Gastrocnemius medialis (tissue), 4 donors: ENCODE measurements at regions not wholly inside any gene's neighbourhood (a gene's known extent, or its start where the extent isn't known, plus 50 kb on each side); places are given as distances from the start of the nearest gene placed in this dataset.
A peak's percentile ranks its signal among the peaks of the same experiment; 100 is the strongest.

Experiments
- POLR2A ChIP-seq, 2 donors: fragments of 450-650 bp; IDR thresholded peaks; one replicate each; pipeline ENCODE4 v1.6.1; 2017; ENCODE audit warnings: antibody characterized with exemption in 2 of 2, mild to moderate bottlenecking in 2 of 2, moderate library complexity in 2 of 2
- TF ChIP-seq, protein P1 (sequence below), 5 experiments: fragments of 450-650 bp in 3 of 5; fragments of 200-600 bp in 2 of 5; sonication (generic) in 2 of 5; IDR thresholded peaks in 4 of 5; conservative IDR thresholded peaks in 1 of 5; 1 replicate in 4 of 5; 2 replicates in 1 of 5; pipeline ENCODE4 v1.5.1; 2016 to 2019; ENCODE audit warnings: antibody characterized with exemption in 5 of 5, mild to moderate bottlenecking in 3 of 5, moderate library complexity in 3 of 5

DNA sequence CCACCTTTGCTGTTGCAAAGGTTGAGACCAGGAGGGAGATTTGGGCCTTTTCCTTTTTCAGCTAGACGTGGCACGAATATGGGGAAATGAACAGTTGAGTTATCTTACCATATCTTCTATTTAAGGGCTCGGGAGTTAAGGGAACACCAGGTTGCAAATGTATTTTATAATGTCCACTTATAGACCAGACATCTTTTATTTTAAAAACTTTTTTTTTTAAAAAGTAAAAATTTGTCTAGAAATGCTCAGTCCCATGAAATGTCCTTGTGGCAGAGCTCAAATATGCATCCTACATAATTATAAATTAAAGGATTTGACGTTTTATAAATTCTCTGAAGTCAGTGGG lies 103.6 kb upstream of the VEPH1 start:
- no peak for TF ChIP-seq POLR2A (IDR thresholded peaks at IDR 0.05)
- TF ChIP-seq, protein P1, sequence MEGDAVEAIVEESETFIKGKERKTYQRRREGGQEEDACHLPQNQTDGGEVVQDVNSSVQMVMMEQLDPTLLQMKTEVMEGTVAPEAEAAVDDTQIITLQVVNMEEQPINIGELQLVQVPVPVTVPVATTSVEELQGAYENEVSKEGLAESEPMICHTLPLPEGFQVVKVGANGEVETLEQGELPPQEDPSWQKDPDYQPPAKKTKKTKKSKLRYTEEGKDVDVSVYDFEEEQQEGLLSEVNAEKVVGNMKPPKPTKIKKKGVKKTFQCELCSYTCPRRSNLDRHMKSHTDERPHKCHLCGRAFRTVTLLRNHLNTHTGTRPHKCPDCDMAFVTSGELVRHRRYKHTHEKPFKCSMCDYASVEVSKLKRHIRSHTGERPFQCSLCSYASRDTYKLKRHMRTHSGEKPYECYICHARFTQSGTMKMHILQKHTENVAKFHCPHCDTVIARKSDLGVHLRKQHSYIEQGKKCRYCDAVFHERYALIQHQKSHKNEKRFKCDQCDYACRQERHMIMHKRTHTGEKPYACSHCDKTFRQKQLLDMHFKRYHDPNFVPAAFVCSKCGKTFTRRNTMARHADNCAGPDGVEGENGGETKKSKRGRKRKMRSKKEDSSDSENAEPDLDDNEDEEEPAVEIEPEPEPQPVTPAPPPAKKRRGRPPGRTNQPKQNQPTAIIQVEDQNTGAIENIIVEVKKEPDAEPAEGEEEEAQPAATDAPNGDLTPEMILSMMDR (IDR thresholded peaks at IDR 0.05 in 4 of 5, conservative IDR thresholded peaks at IDR 0.05 in 1 of 5): peak in 2 of 5 experiments; percentile 4 to 38
